ENCODE measurements at regions not wholly inside any gene's neighbourhood (a gene's known extent, or its start where the extent isn't known, plus 50 kb on each side); places are given as distances from the start of the nearest gene placed in this dataset.

GRCh38 chr1:2961661-2962060 is 59.6 kb upstream of the ACTRT2 start:
- TF ChIP-seq, protein P1, sequence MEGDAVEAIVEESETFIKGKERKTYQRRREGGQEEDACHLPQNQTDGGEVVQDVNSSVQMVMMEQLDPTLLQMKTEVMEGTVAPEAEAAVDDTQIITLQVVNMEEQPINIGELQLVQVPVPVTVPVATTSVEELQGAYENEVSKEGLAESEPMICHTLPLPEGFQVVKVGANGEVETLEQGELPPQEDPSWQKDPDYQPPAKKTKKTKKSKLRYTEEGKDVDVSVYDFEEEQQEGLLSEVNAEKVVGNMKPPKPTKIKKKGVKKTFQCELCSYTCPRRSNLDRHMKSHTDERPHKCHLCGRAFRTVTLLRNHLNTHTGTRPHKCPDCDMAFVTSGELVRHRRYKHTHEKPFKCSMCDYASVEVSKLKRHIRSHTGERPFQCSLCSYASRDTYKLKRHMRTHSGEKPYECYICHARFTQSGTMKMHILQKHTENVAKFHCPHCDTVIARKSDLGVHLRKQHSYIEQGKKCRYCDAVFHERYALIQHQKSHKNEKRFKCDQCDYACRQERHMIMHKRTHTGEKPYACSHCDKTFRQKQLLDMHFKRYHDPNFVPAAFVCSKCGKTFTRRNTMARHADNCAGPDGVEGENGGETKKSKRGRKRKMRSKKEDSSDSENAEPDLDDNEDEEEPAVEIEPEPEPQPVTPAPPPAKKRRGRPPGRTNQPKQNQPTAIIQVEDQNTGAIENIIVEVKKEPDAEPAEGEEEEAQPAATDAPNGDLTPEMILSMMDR (IDR thresholded peaks at IDR 0.05; ENCODE audit: insufficient read depth, low read length, severe bottlenecking), result no peak
- no peaks in the 10 kb centered on the region for H3K27me3 ChIP-seq (ENCODE audit: control insufficient read depth, insufficient read depth, low read length)
- no peak for FAIRE-seq

GRCh38 chr1:2962061-2962460 is 59.2 kb upstream of the ACTRT2 start:
- FAIRE-seq, result no peak
- DNase-seq (ENCODE audit: low read depth), result no peak
- H3K27me3 ChIP-seq (ENCODE audit: control insufficient read depth, insufficient read depth, low read length), result no peaks in the 10 kb centered on the region
- TF ChIP-seq, protein P1 (IDR thresholded peaks at IDR 0.05; ENCODE audit: insufficient read depth, low read length, severe bottlenecking), result no peak
- no peaks in the 10 kb centered on the region for H3K36me3 ChIP-seq (ENCODE audit: control insufficient read depth, insufficient read depth, low read length)
- no peak overlapping the region for H3K4me3 ChIP-seq (ENCODE audit: low read depth, low read length)

More at GRCh38 chr1:2961661-2962060, 59.6 kb upstream of the ACTRT2 start:
- no peak overlapping the region for H3K4me3 ChIP-seq (ENCODE audit: low read depth, low read length)
- no peak for DNase-seq (ENCODE audit: low read depth)
- H3K36me3 ChIP-seq (ENCODE audit: control insufficient read depth, insufficient read depth, low read length), result no peaks in the 10 kb centered on the region

DNA sequence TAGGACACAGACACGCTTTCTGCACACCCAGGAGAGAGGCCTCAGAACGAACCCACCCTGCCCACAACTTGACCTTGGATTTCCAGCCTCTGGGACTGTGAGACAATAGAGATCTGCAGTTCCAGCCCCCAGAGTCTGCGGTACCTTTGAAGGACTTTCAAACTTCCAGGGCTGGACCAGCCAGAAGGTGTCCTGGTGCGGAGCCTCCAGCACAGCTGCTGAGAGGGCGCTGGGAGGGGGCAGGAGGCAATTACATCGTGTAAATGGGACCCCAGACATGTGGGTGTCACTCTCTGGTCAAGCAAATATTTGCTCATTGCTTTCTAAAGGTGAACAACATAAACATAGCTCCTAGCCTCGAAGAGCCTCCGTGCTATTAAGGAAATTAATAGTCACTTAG is 58.7 kb upstream of the ACTRT2 start:
- FAIRE-seq, result no peak
- no peaks in the 10 kb centered on the region for H3K36me3 ChIP-seq (ENCODE audit: control insufficient read depth, insufficient read depth, low read length)
- DNase-seq (ENCODE audit: low read depth), result no peak
- no peaks in the 10 kb centered on the region for H3K27me3 ChIP-seq (ENCODE audit: control insufficient read depth, insufficient read depth, low read length)
- no peak overlapping the region for H3K4me3 ChIP-seq (ENCODE audit: low read depth, low read length)
- TF ChIP-seq, protein P1 (IDR thresholded peaks at IDR 0.05; ENCODE audit: insufficient read depth, low read length, severe bottlenecking), result no peak

GRCh38 chr1:2962946-2963345 is 58.3 kb upstream of the ACTRT2 start:
- no peak overlapping the region for H3K4me3 ChIP-seq (ENCODE audit: low read depth, low read length)
- H3K36me3 ChIP-seq (ENCODE audit: control insufficient read depth, insufficient read depth, low read length), result no peaks in the 10 kb centered on the region
- no peaks in the 10 kb centered on the region for H3K27me3 ChIP-seq (ENCODE audit: control insufficient read depth, insufficient read depth, low read length)
- FAIRE-seq (no peak), DNase-seq (ENCODE audit: low read depth) (no peak)
- TF ChIP-seq, protein P1 (IDR thresholded peaks at IDR 0.05; ENCODE audit: insufficient read depth, low read length, severe bottlenecking), result no peak

GRCh38 chr1:2965676-2966075 is 55.6 kb upstream of the ACTRT2 start:
- FAIRE-seq, result no peak
- no peak for DNase-seq (ENCODE audit: low read depth)
- Histone ChIP-seq H3K4me3 (ENCODE audit: low read depth, low read length) (no peak overlapping the region), H3K27me3 (ENCODE audit: control insufficient read depth, insufficient read depth, low read length) (no peaks in the 10 kb centered on the region), H3K36me3 (ENCODE audit: control insufficient read depth, insufficient read depth, low read length) (no peaks in the 10 kb centered on the region)
- TF ChIP-seq, protein P1 (IDR thresholded peaks at IDR 0.05; ENCODE audit: insufficient read depth, low read length, severe bottlenecking), result no peak
